ENCODE measurements at regions not wholly inside any gene's neighbourhood (a gene's known extent, or its start where the extent isn't known, plus 50 kb on each side); places are given as distances from the start of the nearest gene placed in this dataset.

DNA sequence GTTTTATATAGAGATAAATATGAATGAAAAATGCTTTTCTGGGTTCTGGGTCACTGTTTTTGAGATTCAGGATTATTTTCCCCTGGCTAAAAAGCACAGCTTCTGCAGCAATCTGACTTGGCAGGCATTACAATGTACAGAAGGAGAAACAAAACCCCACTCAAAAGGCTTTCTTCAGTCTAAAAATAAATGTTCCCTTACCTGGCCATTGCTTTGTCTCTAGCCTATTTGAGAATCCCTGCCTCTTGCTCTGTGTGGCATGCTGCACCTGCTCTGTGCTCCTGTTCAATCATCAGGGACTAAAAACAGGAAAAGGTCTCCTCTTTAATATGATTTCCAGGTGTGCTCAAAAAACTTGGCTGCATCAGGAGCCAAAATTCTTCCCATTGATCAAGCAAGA is 187.4 kb upstream of the STAC start:
- no peak for DNase-seq (ENCODE audit: low read depth in 2 of 2)

DNA sequence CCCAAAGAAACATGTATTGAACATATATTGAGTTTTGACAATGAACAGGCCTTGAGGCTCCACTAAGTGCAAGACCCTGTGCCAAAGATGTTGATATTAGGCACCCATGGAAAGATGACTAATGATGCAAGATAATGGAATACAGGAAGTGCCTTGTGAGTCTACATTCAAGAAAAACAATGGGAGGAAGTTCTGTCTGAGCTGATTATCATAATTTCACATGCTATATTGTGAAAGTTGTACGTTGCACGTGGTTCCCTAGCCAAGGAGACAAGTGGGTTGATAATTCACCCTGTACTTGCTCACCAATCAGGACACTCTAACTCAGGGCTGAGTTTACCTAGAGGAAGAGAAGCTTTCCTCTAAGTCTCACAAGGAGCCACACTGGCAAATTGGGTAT is 186.9 kb upstream of the STAC start:
- DNase-seq (ENCODE audit: low read depth in 2 of 2), result no peak

DNA sequence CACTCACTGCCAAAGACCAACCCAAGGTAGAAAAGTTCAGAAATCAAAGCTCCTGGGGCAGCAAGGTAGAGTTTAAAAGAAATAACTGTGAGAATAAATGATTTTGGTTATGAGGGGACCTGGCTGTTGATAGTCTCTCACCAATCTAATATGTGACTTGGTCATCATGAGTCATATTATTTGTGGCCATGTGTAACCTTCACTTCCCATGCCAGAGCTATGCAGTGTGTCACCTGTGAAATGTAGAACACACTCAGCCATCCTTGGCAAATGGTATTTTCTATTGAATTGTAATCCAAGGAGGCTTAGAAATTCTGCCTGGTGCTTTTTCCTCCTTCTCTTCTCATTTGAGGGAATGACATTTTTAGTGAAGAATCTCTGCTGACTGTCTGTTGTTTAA is 184.2 kb upstream of the STAC start:
- no peak for DNase-seq (ENCODE audit: low read depth in 2 of 2)

DNA sequence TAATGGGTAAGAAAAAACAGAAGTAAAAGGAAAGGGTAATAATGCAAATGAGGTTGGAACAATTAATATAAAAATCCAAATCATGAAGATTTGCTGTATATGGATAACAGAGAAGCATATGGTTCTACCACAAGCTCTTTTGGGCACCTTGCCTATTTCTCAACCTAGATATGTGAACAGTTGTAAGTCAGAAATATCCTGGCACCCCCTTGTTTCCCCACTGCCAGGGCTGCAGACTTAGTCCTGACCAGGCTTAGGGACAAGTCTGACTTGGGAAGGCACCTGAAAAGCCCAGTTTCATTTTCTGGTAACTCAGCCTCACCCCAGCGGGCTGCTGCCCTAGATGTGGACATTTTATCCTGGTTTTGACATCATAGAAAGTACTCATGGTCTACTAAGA is 183.2 kb upstream of the STAC start:
- DNase-seq (ENCODE audit: low read depth in 2 of 2), result no peak

DNA sequence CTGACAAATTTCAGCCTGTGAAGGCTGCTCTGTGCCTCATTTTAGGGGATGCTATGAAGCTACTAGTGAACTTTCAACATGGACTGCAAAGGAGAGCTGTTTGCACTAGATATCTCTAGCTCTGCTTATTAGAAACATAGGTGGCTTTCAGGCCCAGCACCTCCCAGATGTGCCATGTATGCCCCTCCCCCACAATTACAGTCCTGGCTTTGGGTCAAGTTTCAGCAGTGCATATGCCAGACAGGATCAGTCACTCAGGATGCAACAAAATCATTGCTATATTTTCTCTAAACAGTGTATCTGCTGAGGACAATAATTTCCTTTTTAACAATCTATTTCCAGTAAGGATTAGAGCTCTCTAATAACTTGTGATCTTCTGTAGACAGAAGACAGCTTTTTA is 178.8 kb upstream of the STAC start:
- no peak for DNase-seq (ENCODE audit: low read depth in 2 of 2)

DNA sequence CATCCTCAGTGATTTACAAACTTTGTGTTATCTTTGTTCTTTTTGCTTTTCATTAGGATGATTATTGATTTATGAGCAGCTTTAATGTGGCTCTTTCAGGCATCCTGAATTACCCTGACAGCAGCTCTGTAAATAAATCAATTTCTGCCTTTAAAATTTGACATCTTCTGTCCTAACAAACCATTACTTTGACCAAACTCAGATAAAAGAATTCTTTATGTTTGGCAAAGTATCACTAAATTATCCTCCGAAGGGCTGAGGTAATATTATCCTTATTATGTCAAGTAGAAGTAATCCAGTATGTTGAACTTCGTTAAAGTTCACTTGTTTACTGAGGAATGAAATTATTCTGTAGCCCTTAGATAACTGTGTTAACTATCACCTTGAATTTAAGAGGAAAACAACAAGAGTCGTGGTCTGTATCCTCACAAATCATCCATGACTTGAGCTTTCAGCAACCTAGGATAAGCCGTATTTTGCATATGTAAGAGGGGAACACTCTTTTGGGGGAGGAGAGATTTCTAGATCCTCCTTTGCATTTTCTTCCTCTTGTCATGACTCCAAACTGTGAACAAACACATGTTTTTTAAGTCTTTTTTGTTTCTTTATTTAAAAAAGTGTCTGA is 173.2 kb upstream of the STAC start:
- DNase-seq (ENCODE audit: low read depth in 2 of 2), result no peak

DNA sequence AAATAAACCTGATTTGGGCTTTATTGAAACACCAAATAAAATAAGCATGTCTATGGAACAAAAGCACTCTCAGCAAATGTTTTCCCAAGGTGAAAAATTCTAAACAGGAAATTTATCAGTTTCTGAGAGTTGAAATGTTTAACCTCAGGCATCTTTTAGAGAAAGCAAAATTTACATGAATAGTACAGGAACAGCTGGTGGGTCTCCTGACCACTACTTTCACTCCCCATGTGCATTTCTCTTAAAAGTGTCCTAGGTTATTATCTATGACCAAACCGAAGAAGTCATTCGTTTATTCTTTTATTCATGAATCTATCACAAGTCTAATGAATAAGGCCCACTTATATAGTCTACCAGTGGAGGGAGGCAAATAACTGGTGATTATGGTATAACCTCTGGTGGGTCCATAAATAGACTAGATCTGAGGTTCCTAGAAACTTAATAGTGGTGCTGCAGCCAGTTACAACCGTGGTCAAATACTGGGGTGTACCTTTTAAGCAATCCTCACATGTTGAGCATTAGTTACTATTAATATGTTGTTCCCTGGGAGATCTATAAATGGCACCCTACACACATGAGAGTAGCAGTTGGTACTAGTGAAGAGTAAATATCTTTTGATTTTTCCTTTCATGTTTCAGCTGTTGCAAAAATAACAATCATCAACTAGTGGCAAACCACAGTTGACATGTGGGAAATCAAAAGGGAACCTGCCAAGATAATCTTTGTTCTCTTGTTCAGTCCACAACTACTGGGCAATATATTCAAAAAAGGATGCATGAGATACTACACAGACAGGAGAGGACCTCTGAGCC is 169.3 kb upstream of the STAC start:
- DNase-seq (ENCODE audit: low read depth in 2 of 2), result no peak

DNA sequence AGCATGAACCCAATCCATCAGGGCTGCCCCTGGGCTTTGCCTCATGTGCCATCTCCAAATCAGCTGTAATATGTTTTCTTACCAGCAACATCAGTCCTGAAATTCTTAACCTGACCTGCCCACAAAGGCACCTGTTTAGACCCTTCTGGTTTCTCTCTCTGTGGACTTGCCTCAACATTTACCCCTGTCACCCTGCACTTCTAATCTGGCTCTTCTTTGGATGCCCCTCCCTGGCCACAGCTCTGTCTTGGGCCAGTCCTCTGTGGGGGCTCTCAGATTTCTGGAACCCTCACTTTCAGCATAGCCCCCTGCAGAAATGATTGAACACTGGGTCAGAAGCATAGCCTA is 168.7 kb upstream of the STAC start:
- no peak for DNase-seq (ENCODE audit: low read depth in 2 of 2)

DNA sequence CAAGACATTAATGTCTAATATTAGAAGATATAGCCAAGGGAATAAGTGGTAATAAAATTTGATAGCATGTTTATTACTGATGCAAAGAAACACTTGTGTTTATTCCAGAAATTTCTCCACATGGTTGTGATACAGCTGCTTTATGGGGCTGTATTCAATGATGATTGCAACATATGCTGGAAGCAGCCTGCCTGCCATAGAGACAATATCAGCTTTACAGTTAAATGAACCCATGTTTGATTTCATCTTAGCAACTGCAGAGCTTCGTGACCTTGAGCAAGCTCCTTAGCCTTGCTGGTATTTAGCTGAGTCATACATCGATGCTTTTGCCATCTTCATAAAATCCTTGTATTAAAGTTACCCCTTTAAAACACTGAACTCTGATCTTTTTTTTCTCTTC is 168.1 kb upstream of the STAC start:
- no peak for DNase-seq (ENCODE audit: low read depth in 2 of 2)

DNA sequence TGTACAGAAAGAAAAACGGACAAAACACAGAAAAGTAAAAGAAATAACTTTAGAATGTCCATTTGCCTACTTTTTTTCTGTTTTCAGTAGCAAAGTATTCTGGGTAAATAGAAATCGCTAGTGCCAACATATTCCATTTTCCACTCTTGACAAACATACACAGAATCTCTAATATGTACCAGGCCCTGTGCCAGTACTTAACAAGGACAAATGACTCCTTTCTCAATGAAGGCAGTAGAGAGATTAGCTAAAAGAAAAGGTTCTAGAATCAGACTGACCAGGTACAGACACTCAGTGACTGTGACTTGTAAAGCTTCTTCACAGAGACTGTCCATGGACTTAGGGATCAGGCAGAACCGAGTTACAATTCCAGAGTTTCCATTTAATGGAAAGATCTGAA is 165.8 kb upstream of the STAC start:
- no peak for DNase-seq (ENCODE audit: low read depth in 2 of 2)

DNA sequence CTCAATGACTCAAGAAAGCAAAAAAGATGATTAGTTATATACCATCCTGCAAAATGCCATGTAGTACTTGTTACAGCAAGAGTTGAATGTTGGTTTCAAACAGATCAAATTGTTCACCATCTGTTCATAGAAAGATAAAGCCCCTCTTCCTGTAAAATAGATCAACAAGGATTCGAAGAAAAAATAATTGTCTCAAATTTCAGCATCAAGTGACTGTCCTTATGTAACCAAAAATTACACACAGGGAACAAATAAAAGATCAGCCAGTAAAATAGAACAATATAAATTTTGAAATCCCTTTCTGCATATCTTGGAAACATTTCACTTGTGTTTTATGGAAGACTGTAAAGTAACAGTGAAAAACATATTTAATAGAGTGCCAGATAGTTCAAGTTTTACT is 165.1 kb upstream of the STAC start:
- no peak for DNase-seq (ENCODE audit: low read depth in 2 of 2)

DNA sequence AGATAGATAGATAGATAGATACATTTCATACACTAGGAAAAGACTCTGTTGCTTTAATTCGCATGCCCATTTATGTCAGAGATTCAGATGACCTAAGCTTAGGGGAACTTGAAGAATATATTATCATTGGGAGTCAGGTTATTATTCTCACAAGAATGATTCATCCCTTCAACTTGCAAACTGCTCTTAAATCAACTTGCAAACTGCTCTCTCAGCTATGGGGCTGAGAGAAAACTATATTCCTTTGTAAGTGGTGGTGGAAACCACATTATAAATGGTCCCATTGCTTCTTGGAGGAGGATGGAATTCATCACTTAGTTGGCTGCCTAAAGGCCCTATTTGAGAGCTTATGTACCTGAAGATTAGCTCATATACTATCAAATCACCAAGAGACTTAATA is 160.9 kb upstream of the STAC start:
- no peak for DNase-seq (ENCODE audit: low read depth in 2 of 2)

DNA sequence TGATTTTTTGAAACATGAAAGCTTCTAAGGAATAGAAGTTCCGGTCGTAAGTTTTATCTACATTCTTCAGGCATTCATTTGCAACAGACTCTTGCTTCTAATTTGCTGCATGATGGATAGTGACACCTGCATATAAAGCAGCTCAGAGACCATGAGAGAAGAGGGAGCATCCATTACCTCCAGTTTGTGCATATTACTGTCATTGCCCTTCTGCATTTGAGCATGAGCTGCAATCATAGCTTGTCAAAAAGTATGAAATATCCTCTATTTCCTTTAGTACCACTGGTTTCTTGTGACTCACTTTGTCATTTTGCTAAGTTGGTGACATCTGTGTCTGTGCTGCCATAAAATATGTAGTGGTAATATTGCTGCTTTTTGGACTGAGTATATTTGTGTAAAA is 160.1 kb upstream of the STAC start:
- DNase-seq (ENCODE audit: low read depth in 2 of 2), result no peak

DNA sequence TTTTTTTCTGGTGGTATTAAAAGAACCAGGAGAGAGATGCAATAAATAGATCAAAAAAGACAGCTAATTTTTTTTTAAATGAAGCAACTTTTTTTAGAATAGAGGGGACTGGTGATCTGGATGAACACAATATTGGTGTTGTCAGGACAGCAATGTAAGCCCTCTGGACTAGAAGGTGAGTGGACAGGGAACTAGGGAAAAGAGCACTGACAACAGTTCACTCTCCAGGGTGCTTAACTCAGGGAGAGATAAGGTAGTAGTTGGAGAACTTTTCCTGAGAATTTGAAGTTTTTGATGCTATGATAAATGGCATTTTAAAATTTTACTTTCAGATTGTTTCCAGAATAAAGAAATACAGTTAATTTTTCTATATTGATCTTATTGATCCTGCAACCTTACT is 158.3 kb upstream of the STAC start:
- no peak for DNase-seq (ENCODE audit: low read depth in 2 of 2)

DNA sequence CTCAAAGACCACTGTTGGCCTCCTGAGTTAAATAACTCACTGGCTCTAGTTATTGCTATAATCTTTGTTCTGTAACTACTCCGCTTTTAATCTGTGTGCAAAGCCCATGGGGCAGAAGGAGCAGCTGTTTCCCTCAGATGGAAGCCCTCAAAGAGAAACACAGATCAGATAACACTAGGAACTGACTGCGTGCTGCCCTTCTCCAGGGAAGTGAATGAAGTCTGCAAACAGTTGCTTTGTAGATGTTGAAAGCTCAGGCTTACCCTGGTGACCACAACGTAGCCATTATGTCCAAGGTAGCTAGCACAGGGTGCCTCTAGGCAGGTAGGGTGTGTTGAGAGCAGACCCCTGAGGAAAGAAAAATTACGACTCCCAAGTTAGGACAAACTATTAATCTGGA is 152.3 kb upstream of the STAC start:
- DNase-seq (ENCODE audit: low read depth in 2 of 2), result no peak

DNA sequence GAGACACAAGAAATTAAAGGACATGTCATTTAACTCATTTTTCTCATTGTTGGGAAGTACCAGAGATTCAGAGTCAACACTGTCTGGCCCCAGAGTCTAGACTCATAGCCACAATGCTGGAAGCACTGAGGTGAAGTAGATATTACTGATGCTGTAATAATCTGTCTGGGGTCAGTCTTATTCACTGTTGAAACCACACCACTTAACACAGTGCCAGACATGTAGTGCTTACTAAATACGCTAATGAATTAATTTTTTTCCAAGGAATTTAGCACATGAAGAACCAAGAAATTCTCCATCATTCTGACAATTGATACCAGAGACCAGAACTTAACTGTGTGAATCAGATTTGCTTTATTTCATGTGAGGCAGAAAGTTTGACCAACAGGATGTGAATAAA is 150.8 kb upstream of the STAC start:
- no peak for DNase-seq (ENCODE audit: low read depth in 2 of 2)

DNA sequence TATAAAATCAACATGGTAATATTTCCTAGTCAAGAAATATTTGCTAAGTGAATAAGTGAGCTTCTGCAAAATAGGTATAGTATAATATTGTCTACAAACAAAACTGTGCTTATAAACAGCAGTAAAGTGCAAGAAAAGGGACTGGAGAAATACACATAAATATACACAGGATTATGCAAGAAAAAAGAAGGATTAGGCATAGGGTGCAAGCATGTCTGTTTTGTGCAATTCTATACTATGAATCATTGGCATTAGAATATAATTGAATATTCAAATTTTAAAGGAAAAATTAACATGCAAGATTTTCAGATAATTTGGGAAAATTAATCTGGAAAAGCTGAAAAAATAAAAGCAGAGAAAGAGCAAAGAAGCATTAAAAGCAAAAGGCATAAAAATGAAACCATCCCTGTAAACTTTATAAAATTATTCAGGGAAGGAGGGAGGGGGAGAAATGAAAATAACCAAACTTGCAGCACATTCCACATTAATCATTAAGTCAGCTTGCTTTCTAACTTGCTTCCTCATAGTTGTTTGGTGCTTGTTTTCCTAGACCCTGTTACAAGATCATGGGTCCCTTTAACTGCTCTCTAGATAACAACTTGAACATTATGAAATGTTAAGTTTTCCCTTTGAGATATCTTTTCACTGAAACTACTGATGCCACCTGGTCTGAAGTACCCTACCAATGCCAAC is 147.4 kb upstream of the STAC start:
- DNase-seq (ENCODE audit: low read depth in 2 of 2), result no peak

DNA sequence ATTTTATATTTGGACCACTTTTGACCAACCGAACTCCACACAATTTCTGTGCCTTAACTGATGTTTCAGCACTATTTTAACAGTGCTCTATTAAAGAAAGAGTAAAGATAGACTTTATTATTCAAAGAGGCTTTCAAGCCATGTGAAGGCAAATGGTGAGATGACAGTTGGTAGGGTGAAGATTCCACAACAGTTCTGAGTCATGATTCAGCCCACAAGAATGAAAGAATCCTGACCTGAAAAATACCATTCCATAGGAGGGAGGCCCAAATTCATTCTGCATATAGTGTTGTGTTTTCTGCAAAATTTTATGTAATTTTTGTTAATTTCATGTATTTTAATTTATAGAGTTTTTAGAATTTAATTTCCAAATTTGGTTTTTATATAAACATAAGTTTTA is 135.6 kb upstream of the STAC start:
- DNase-seq (ENCODE audit: low read depth in 2 of 2), result no peak

DNA sequence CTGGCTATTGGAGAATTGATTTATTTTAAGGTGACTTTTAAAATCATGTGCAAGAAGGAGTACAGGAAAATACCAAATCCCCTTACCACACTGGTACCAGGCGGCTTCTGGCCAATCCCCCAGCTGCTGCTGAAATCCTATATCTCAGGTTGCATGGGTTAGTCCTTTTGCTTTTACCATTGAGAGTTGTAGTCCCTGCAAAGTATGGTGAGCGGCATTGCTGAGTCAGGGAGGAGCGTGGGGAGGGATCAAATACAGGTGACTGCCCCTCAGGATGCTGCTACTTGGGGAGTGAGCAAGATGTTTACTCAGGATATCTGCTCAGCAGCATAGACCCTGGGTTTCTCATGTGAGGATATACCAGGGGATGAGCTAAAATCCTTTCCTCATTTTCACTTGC is 131.9 kb upstream of the STAC start:
- DNase-seq (ENCODE audit: low read depth in 2 of 2), result no peak

DNA sequence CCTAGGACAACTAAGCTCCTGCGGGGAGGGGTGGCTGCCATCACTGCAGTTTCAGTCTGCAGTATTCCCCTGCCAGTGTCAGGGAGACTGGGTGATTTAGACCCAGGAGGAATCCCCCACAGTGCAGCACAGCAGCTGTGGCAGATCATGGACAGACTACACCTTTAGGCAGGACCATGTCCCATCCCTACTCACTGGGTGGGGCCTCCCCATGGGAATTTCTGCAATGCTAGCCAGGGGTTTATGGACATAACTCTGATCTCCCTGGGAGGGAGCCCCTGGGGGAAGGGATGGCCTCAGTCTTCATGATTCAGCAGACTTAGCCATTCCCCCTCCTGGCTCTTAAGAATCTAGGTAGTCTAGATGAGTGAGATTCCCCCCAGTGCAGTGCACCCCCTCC is 130.1 kb upstream of the STAC start:
- DNase-seq (ENCODE audit: low read depth in 2 of 2), result no peak

DNA sequence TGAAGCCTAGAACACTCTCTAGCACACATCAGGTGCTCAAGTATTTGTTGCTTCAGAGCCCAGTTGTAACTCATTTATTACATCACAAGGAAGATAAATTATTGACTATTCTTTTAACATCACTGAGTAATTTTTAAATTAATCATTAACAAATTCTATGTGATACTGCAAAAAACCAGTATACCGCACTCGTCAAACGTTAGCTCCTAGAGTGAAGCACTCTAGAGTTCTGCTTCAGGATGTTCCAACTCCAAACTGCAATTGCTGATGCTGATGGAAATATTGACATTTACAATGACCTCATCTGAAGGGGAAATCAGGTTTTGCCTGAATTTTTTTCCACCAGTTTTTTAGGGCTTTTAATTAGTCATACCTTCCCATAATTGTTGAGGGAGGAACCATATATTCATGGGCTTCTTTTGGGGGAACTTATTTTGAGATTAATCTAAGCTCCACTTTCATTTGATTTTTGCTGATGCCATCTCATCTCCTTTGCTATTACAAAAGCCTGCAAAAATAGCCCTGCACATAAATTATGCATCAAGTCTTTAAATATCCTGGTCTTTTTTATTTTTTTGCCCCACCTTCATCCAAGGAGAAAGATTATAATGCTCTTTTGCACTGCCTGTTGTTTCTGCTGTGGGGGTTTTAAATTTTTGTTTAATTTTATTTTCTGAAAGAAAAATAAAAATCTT is 123.0 kb upstream of the STAC start:
- DNase-seq (ENCODE audit: low read depth in 2 of 2), result no peak

DNA sequence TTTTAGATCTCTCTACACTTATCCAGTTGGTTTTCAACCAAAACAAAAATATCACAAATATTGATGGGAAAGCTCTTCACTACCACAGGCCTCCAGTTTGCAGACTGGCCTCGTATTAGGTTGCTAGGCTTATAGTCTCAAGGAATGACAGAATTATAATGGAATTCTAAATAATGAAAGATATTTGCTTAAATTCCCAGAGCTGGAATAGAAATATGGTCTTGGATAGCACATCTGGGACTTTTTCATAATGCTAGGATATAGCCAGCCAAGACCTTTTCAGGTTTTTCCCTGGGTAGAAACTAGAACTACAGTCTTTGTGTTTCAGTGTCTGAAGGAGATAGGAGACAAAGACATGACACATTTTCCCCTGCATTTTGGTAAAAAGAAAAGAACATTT is 121.9 kb upstream of the STAC start:
- DNase-seq (ENCODE audit: low read depth in 2 of 2), result no peak

DNA sequence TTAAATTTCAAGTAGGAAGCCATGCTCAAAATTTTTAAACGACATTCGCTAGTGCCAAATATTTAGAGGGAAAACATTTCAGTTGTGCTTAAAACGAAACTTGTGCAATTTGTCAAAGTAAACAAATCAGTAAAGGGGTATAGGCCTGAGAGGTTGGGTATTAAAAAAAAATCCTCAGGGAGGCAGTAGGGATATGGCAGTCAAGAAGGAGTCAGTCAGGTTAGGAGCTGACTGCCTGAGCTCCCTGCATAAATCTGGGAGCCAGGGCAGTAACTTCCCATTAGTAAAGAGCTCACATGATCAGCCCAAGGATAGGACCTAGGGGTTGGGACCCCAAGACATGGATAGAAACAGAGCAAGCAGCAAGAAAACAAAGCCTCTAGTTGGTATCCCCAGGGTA is 120.7 kb upstream of the STAC start:
- DNase-seq (ENCODE audit: low read depth in 2 of 2), result no peak

Data from stimulated activated CD4-positive, alpha-beta T cell treated with anti-CD3 and anti-CD28 coated beads, Interleukin-12 subunit alpha, Interleukin-12 subunit beta, amount 100 ng/mL, for 24 hours (primary cell).